ENCODE measurements at regions not wholly inside any gene's neighbourhood (a gene's known extent, or its start where the extent isn't known, plus 50 kb on each side); places are given as distances from the start of the nearest gene placed in this dataset.

GRCh38 chr20:19958928-19959327 is 58.2 kb upstream of the NAA20 start:
- no peak for DNase-seq

- no peak for DNase-seq
These were observed 56.4 kb upstream of the NAA20 start for GRCh38 chr20:19960745-19961144.

- DNase-seq: no peak
These were observed 55.9 kb upstream of the NAA20 start for GRCh38 chr20:19961293-19961692.

GRCh38 chr20:19962958-19963357 is 54.2 kb upstream of the NAA20 start:
- DNase-seq: no peak

- DNase-seq: peak; percentile 87
These were observed 52.6 kb upstream of the NAA20 start for GRCh38 chr20:19964289-19965265.

- no peak for DNase-seq
These were observed 50.3 kb upstream of the NAA20 start for GRCh38 chr20:19966840-19967239.

Measured in fibroblast of upper back skin (primary cell).